Esophagus muscularis mucosa (tissue), 3 donors: ENCODE measurements at regions not wholly inside any gene's neighbourhood (a gene's known extent, or its start where the extent isn't known, plus 50 kb on each side); places are given as distances from the start of the nearest gene placed in this dataset.

Experiments
- POLR2A ChIP-seq: fragments of 450-650 bp; IDR thresholded peaks from one replicate; pipeline ENCODE4 v1.6.1; 2017; ENCODE audit warnings: antibody characterized with exemption, moderate library complexity, mild to moderate bottlenecking, low read depth
- POLR2AphosphoS5 ChIP-seq, 2 donors: sonication (generic); formaldehyde crosslinking; IDR thresholded peaks; one replicate each; pipeline ENCODE4 v1.6.1; 2017; ENCODE audit warnings: antibody characterized with exemption in 2 of 2
- TF ChIP-seq, protein P1 (sequence below), 3 experiments: fragments of 200-600 bp in 2 of 3; fragments of 450-650 bp in 1 of 3; sonication (generic) in 2 of 3; IDR thresholded peaks; one replicate each; pipeline ENCODE4 v1.5.1; 2017 to 2019; ENCODE audit warnings: antibody characterized with exemption in 3 of 3, mild to moderate bottlenecking in 2 of 3, moderate library complexity in 1 of 3

GRCh38 chr1:224519874-224520273, 85.3 kb upstream of the WDR26 start:
- TF ChIP-seq POLR2A, result no peak
- TF ChIP-seq, protein P1, sequence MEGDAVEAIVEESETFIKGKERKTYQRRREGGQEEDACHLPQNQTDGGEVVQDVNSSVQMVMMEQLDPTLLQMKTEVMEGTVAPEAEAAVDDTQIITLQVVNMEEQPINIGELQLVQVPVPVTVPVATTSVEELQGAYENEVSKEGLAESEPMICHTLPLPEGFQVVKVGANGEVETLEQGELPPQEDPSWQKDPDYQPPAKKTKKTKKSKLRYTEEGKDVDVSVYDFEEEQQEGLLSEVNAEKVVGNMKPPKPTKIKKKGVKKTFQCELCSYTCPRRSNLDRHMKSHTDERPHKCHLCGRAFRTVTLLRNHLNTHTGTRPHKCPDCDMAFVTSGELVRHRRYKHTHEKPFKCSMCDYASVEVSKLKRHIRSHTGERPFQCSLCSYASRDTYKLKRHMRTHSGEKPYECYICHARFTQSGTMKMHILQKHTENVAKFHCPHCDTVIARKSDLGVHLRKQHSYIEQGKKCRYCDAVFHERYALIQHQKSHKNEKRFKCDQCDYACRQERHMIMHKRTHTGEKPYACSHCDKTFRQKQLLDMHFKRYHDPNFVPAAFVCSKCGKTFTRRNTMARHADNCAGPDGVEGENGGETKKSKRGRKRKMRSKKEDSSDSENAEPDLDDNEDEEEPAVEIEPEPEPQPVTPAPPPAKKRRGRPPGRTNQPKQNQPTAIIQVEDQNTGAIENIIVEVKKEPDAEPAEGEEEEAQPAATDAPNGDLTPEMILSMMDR (IDR thresholded peaks at IDR 0.05), result no peak
- TF ChIP-seq POLR2AphosphoS5 (IDR thresholded peaks at IDR 0.05), result no peak
